Astrocyte (in vitro differentiated cells and primary cell): ENCODE measurements at regions not wholly inside any gene's neighbourhood (a gene's known extent, or its start where the extent isn't known, plus 50 kb on each side); places are given as distances from the start of the nearest gene placed in this dataset.

Source experiments
- DNase-seq: peaks from one replicate; pipeline ENCODE4 v3.0.0-alpha.2; 2010; ENCODE audit warnings: low read depth
- FAIRE-seq: peaks from 2 replicates; lab custom pipeline; 2011; peaks lifted over from hg19 to GRCh38; lab: Jason Lieb, UNC
- H2AFZ ChIP-seq: 2 replicates; pipeline ENCODE4 v1.6.0; 2012; ENCODE audit warnings: low read depth, low read length, inconsistent platforms
- H3K27ac ChIP-seq: 2 replicates; pipeline ENCODE4 v1.5.1; 2011; ENCODE audit warnings: low read depth, low read length, inconsistent platforms
- H3K27me3 ChIP-seq: 2 replicates; pipeline ENCODE4 v1.6.0; 2011; ENCODE audit warnings: low read length, inconsistent platforms; ENCODE audit not compliant: insufficient read depth
- H3K36me3 ChIP-seq: 2 replicates; pipeline ENCODE4 v1.5.1; 2011; ENCODE audit warnings: low read length, inconsistent platforms; ENCODE audit not compliant: insufficient read depth
- H3K4me1 ChIP-seq: 2 replicates; pipeline ENCODE4 v1.5.1; 2011; ENCODE audit warnings: low read length, inconsistent platforms; ENCODE audit not compliant: insufficient read depth
- H3K4me2 ChIP-seq: 2 replicates; pipeline ENCODE4 v1.6.0; 2012; ENCODE audit warnings: low read length, inconsistent platforms
- H3K4me3 ChIP-seq: 2 replicates; pipeline ENCODE4 v1.5.1; 2011; ENCODE audit warnings: low read depth, mild to moderate bottlenecking, low read length, inconsistent platforms; ENCODE audit not compliant: insufficient read depth
- H3K79me2 ChIP-seq: 2 replicates; pipeline ENCODE4 v1.6.0; 2012; ENCODE audit warnings: mild to moderate bottlenecking, low read length, inconsistent platforms; ENCODE audit not compliant: insufficient read depth
- H3K9ac ChIP-seq: 2 replicates; pipeline ENCODE4 v1.6.0; 2012; ENCODE audit warnings: mild to moderate bottlenecking, low read length, inconsistent platforms
- H3K9me3 ChIP-seq: 2 replicates; pipeline ENCODE4 v1.5.1; 2012; ENCODE audit warnings: low read depth, mild to moderate bottlenecking, low read length, inconsistent platforms; ENCODE audit not compliant: insufficient read depth
- H4K20me1 ChIP-seq: 2 replicates; pipeline ENCODE4 v1.6.0; 2012; ENCODE audit warnings: low read length, inconsistent platforms; ENCODE audit not compliant: insufficient read depth
- H3K27ac Mint-ChIP-seq: one replicate; pipeline ENCODE4 v1.8.0; 2021; ENCODE audit warnings: mild to moderate bottlenecking, mixed read lengths; ENCODE audit not compliant: unreplicated experiment
- H3K27me3 Mint-ChIP-seq: one replicate; pipeline ENCODE4 v1.8.0; 2021; ENCODE audit warnings: low read depth, mixed read lengths; ENCODE audit not compliant: unreplicated experiment
- H3K36me3 Mint-ChIP-seq: one replicate; pipeline ENCODE4 v1.8.0; 2021; ENCODE audit warnings: low read depth, mixed read lengths; ENCODE audit not compliant: unreplicated experiment
- H3K4me1 Mint-ChIP-seq: one replicate; pipeline ENCODE4 v1.8.0; 2021; ENCODE audit warnings: low read depth, mixed read lengths; ENCODE audit not compliant: unreplicated experiment
- H3K4me3 Mint-ChIP-seq: one replicate; pipeline ENCODE4 v1.8.0; 2021; ENCODE audit warnings: mild to moderate bottlenecking, moderate library complexity, mixed read lengths; ENCODE audit not compliant: unreplicated experiment
- H3K9me3 Mint-ChIP-seq: one replicate; pipeline ENCODE4 v1.8.0; 2021; ENCODE audit warnings: mild to moderate bottlenecking, mixed read lengths; ENCODE audit not compliant: unreplicated experiment
- EZH2 ChIP-seq: IDR thresholded peaks from 2 replicates; pipeline ENCODE4 v1.6.1; 2012; ENCODE audit warnings: mild to moderate bottlenecking, low read length, inconsistent platforms; ENCODE audit not compliant: insufficient read depth
- TF ChIP-seq, protein P1 (sequence below): IDR thresholded peaks from 2 replicates; pipeline ENCODE4 v1.5.1; 2011; ENCODE audit warnings: low read depth, mild to moderate bottlenecking, inconsistent platforms, low read length, moderate library complexity; ENCODE audit not compliant: insufficient read depth

DNA sequence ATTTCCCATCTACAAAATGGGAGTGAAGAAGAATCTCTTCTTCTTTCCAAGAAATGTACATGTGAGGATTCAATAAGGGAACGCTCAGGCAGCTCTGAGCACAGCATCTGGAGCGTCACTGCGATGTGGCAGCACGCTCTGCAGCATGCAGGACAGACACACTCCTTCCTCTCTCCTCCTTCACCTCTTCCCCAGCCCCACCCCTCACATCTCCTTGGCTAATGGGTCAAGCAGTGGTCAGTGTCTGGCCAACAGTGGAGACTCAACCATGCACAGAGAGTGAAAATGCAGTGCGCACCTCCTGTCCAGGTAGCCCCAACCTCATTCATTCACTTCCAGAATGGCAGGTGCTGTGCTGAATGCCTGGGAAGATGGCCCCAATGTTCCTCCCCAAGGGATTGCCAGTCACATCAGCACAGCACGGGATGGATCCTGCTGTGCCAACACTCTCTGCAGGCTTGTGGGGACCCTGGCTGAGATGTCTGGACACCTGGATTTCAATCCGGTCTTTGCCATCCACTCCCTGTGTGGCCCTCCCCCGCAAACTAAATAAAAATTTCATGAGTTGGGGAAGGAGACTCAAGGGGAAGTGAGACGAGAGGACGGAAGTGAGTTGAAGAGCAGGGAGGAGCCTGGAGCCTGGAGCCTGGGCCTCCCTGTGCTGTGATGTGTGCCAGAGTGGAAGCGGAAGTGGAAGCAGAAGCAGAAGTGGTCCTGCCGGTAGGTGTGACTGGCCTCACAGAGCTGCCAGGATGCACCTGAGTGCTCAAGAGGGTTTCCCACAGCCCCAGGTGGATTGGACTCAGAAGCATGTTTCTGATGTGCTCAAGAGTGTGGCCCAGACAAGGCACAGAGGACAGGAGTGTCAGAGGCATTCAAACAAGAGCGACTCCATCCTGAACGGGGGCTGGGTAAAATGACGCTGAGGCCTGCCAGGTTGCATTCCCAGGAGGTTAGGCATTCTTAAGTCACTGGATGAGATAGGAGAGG lies 163.9 kb downstream of the SMAD6 start:
- no peaks in the 10 kb centered on the region for H3K79me2 ChIP-seq
- no peaks in the 10 kb centered on the region for H4K20me1 ChIP-seq
- Mint-ChIP-seq H3K36me3 (peaks cover 5% of the 10 kb centered on the region), H3K4me3 (no peak overlapping the region), H3K27me3 (no peaks in the 10 kb centered on the region), H3K4me1 (peaks cover 22% of the 10 kb centered on the region), H3K9me3 (no peaks in the 10 kb centered on the region), H3K27ac (no peak overlapping the region)
- no peak overlapping the region for H3K4me2 ChIP-seq
- no peak overlapping the region for H3K9ac ChIP-seq
- H3K27ac ChIP-seq, result no peak overlapping the region
- H3K9me3 ChIP-seq, result no peaks in the 10 kb centered on the region
- no peaks in the 10 kb centered on the region for H3K27me3 ChIP-seq
- FAIRE-seq (no peak), DNase-seq (no peak)
- no peaks in the 10 kb centered on the region for H3K36me3 ChIP-seq
- H2AFZ ChIP-seq, result no peak overlapping the region
- TF ChIP-seq, protein P1, sequence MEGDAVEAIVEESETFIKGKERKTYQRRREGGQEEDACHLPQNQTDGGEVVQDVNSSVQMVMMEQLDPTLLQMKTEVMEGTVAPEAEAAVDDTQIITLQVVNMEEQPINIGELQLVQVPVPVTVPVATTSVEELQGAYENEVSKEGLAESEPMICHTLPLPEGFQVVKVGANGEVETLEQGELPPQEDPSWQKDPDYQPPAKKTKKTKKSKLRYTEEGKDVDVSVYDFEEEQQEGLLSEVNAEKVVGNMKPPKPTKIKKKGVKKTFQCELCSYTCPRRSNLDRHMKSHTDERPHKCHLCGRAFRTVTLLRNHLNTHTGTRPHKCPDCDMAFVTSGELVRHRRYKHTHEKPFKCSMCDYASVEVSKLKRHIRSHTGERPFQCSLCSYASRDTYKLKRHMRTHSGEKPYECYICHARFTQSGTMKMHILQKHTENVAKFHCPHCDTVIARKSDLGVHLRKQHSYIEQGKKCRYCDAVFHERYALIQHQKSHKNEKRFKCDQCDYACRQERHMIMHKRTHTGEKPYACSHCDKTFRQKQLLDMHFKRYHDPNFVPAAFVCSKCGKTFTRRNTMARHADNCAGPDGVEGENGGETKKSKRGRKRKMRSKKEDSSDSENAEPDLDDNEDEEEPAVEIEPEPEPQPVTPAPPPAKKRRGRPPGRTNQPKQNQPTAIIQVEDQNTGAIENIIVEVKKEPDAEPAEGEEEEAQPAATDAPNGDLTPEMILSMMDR, result no peak
- no peak for TF ChIP-seq EZH2
- no peaks in the 10 kb centered on the region for H3K4me1 ChIP-seq
- no peak overlapping the region for H3K4me3 ChIP-seq

DNA sequence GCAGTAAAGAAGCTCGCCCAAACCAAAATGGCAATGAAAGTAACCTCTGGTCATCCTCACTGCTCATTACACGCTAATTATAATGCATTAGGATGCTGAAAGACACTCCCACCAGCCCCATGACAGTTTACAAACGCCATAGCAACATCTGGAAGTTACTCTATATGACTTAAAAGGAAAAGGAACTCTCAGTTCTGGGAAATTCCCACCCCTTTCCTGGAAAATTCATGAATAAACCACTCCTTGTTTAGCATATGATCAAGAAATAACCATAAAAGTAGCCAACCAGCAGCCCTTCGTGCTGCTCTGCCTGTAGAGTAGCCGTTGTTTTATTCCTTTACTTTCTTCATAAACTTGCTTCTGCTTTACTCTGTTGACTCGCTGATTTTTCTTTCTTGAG lies 164.6 kb downstream of the SMAD6 start:
- Mint-ChIP-seq H3K9me3 (no peaks in the 10 kb centered on the region), H3K4me1 (peaks cover 22% of the 10 kb centered on the region), H3K36me3 (peaks cover 5% of the 10 kb centered on the region), H3K27ac (no peak overlapping the region), H3K4me3 (no peak overlapping the region), H3K27me3 (no peaks in the 10 kb centered on the region)
- H3K4me3 ChIP-seq, result no peak overlapping the region
- H4K20me1 ChIP-seq, result no peaks in the 10 kb centered on the region
- no peak for TF ChIP-seq EZH2
- TF ChIP-seq, protein P1, result no peak
- no peak overlapping the region for H3K9ac ChIP-seq
- no peaks in the 10 kb centered on the region for H3K4me1 ChIP-seq
- H3K36me3 ChIP-seq, result no peaks in the 10 kb centered on the region
- FAIRE-seq (no peak), DNase-seq (no peak)
- no peak overlapping the region for H3K27ac ChIP-seq
- no peaks in the 10 kb centered on the region for H3K27me3 ChIP-seq
- no peak overlapping the region for H3K4me2 ChIP-seq
- no peaks in the 10 kb centered on the region for H3K9me3 ChIP-seq
- H3K79me2 ChIP-seq, result no peaks in the 10 kb centered on the region
- H2AFZ ChIP-seq, result no peak overlapping the region

DNA sequence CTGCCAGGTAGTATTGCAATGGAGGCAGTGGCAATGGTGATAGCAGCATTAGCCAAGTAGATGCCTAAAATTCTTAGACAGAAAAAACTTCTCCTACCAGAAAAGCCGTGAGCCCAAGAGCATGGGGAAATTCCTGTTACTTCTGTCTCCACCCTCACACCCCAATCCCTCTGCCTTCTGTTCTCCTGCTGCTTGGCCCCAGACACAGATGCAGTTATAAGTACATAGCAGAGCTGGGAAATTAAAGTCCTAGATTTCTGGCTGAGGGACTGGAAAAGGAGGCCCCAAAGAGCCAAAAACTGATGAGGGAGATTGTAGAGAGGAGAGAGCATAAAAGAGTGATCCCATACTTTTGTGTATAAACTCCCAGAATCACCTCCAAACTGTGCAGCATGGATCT lies 166.9 kb downstream of the SMAD6 start:
- H4K20me1 ChIP-seq, result no peaks in the 10 kb centered on the region
- no peaks in the 10 kb centered on the region for H3K79me2 ChIP-seq
- H3K9ac ChIP-seq, result no peak overlapping the region
- TF ChIP-seq, protein P1, result no peak
- no peak for TF ChIP-seq EZH2
- Mint-ChIP-seq H3K4me3 (no peak overlapping the region), H3K27me3 (no peaks in the 10 kb centered on the region), H3K4me1 (peaks cover 19% of the 10 kb centered on the region), H3K27ac (no peak overlapping the region), H3K9me3 (no peaks in the 10 kb centered on the region), H3K36me3 (peaks cover 5% of the 10 kb centered on the region)
- no peaks in the 10 kb centered on the region for H3K36me3 ChIP-seq
- FAIRE-seq (no peak), DNase-seq (no peak)
- H3K4me3 ChIP-seq, result no peak overlapping the region
- no peaks in the 10 kb centered on the region for H3K27me3 ChIP-seq
- no peak overlapping the region for H3K27ac ChIP-seq
- no peaks in the 10 kb centered on the region for H3K9me3 ChIP-seq
- H3K4me1 ChIP-seq, result no peaks in the 10 kb centered on the region
- H3K4me2 ChIP-seq, result no peak overlapping the region
- H2AFZ ChIP-seq, result no peak overlapping the region
